ENCODE measurements at regions not wholly inside any gene's neighbourhood (a gene's known extent, or its start where the extent isn't known, plus 50 kb on each side); places are given as distances from the start of the nearest gene placed in this dataset.

- Histone ChIP-seq H3K27me3 (ENCODE audit: control insufficient read depth, extremely low read depth, insufficient read depth, low read length) (peaks cover 12% of the 10 kb centered on the region), H3K36me3 (ENCODE audit: control insufficient read depth in 2 of 2, extremely low read depth in 1 of 2, insufficient read depth in 2 of 2, low read length in 2 of 2) (no peaks in the 10 kb centered on the region), H3K9me1 (ENCODE audit: control insufficient read depth, extremely low read depth, insufficient read depth, low read length) (no peaks in the 10 kb centered on the region), H3K27ac (ENCODE audit: control insufficient read depth, insufficient read depth, low read length) (no peak overlapping the region), H3K9me3 (ENCODE audit: control insufficient read depth, low read depth, low read length) (peaks cover 2% of the 10 kb centered on the region), H3K79me2 (ENCODE audit: control insufficient read depth, insufficient read depth, low read length) (no peaks in the 10 kb centered on the region), H3K9ac (ENCODE audit: control insufficient read depth, extremely low read depth, insufficient read depth, low read length) (no peak overlapping the region), H3K4me2 (ENCODE audit: control insufficient read depth, extremely low read depth, insufficient read depth, low read depth, low read length) (no peak overlapping the region), H3K4me1 (ENCODE audit: control insufficient read depth, extremely low read depth, insufficient read depth, low read length) (no peaks in the 10 kb centered on the region), H2AFZ (ENCODE audit: control insufficient read depth, low read length) (no peak overlapping the region), H3K4me3 (ENCODE audit: control insufficient read depth in 2 of 3, extremely low read depth in 1 of 3, insufficient read depth in 2 of 3, low read depth in 1 of 3, low read length in 3 of 3) (no peak overlapping the region), H4K20me1 (ENCODE audit: control insufficient read depth, extremely low read depth, insufficient read depth, low read length) (no peaks in the 10 kb centered on the region)
- DNase-seq (ENCODE audit: low read depth, low spot score) = no peak
- TF ChIP-seq, protein P1, sequence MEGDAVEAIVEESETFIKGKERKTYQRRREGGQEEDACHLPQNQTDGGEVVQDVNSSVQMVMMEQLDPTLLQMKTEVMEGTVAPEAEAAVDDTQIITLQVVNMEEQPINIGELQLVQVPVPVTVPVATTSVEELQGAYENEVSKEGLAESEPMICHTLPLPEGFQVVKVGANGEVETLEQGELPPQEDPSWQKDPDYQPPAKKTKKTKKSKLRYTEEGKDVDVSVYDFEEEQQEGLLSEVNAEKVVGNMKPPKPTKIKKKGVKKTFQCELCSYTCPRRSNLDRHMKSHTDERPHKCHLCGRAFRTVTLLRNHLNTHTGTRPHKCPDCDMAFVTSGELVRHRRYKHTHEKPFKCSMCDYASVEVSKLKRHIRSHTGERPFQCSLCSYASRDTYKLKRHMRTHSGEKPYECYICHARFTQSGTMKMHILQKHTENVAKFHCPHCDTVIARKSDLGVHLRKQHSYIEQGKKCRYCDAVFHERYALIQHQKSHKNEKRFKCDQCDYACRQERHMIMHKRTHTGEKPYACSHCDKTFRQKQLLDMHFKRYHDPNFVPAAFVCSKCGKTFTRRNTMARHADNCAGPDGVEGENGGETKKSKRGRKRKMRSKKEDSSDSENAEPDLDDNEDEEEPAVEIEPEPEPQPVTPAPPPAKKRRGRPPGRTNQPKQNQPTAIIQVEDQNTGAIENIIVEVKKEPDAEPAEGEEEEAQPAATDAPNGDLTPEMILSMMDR (optimal IDR thresholded peaks at IDR 0.05 in 1 of 3, IDR thresholded peaks at IDR 0.05 in 1 of 3, conservative IDR thresholded peaks at IDR 0.05 in 1 of 3; ENCODE audit: extremely low read depth in 1 of 3, insufficient read depth in 2 of 3, low read length in 3 of 3) = no peak
- no peak for TF ChIP-seq EZH2 (IDR thresholded peaks at IDR 0.05; ENCODE audit: low read length)
- FAIRE-seq = no peak
- dilution Hi-C loops (cut with MboI; ENCODE audit: extremely low pct_ligation_motif_present, low sequenced_read_pairs) = no loop called here
Observed at GRCh38 chr17:79461041-79461440, 149.8 kb downstream of the RBFOX3 start.

- H3K9ac ChIP-seq (ENCODE audit: control insufficient read depth, extremely low read depth, insufficient read depth, low read length) = no peak overlapping the region
- no peaks in the 10 kb centered on the region for H3K9me1 ChIP-seq (ENCODE audit: control insufficient read depth, extremely low read depth, insufficient read depth, low read length)
- TF ChIP-seq, protein P1 (optimal IDR thresholded peaks at IDR 0.05 in 1 of 3, IDR thresholded peaks at IDR 0.05 in 1 of 3, conservative IDR thresholded peaks at IDR 0.05 in 1 of 3; ENCODE audit: extremely low read depth in 1 of 3, insufficient read depth in 2 of 3, low read length in 3 of 3) = no peak
- no peak for TF ChIP-seq EZH2 (IDR thresholded peaks at IDR 0.05; ENCODE audit: low read length)
- no peak overlapping the region for H3K4me2 ChIP-seq (ENCODE audit: control insufficient read depth, extremely low read depth, insufficient read depth, low read depth, low read length)
- H3K4me3 ChIP-seq (ENCODE audit: control insufficient read depth in 2 of 3, extremely low read depth in 1 of 3, insufficient read depth in 2 of 3, low read depth in 1 of 3, low read length in 3 of 3) = no peak overlapping the region
- H2AFZ ChIP-seq (ENCODE audit: control insufficient read depth, low read length) = no peak overlapping the region
- H3K27ac ChIP-seq (ENCODE audit: control insufficient read depth, insufficient read depth, low read length) = no peak overlapping the region
- peaks cover 5% of the 10 kb centered on the region for H3K27me3 ChIP-seq (ENCODE audit: control insufficient read depth, extremely low read depth, insufficient read depth, low read length)
- dilution Hi-C loops (cut with MboI; ENCODE audit: extremely low pct_ligation_motif_present, low sequenced_read_pairs) = no loop called here
- H3K79me2 ChIP-seq (ENCODE audit: control insufficient read depth, insufficient read depth, low read length) = no peaks in the 10 kb centered on the region
- no peaks in the 10 kb centered on the region for H3K4me1 ChIP-seq (ENCODE audit: control insufficient read depth, extremely low read depth, insufficient read depth, low read length)
- DNase-seq (ENCODE audit: low read depth, low spot score) = no peak
- H4K20me1 ChIP-seq (ENCODE audit: control insufficient read depth, extremely low read depth, insufficient read depth, low read length) = no peaks in the 10 kb centered on the region
- H3K36me3 ChIP-seq (ENCODE audit: control insufficient read depth in 2 of 2, extremely low read depth in 1 of 2, insufficient read depth in 2 of 2, low read length in 2 of 2) = no peaks in the 10 kb centered on the region
- no peak for FAIRE-seq
- H3K9me3 ChIP-seq (ENCODE audit: control insufficient read depth, low read depth, low read length) = peaks cover 2% of the 10 kb centered on the region
Observed at GRCh38 chr17:79459846-79460245, 151.0 kb downstream of the RBFOX3 start.

Data from keratinocyte (primary cell).